CD4-positive, alpha-beta T cell treated with Interleukin-12 subunit alpha and Interleukin-12 subunit beta, for 1 hour (primary cell): ENCODE measurements at regions not wholly inside any gene's neighbourhood (a gene's known extent, or its start where the extent isn't known, plus 50 kb on each side); places are given as distances from the start of the nearest gene placed in this dataset.
"Not testable (repeated sequence)": the region's sequence is repeated elsewhere in the genome, so short reads cannot be mapped to it uniquely, and the experiment has no call there.

ENCODE experiments used
- DNase-seq: peaks from one replicate; pipeline ENCODE4 v3.0.0-alpha.2; 2020

- DNase-seq = no peak
Observed at GRCh38 chr7:94277236-94277635, 117.5 kb upstream of the COL1A2 start.

GRCh38 chr7:94280851-94281250 is 113.8 kb upstream of the COL1A2 start:
- no peak for DNase-seq

DNA sequence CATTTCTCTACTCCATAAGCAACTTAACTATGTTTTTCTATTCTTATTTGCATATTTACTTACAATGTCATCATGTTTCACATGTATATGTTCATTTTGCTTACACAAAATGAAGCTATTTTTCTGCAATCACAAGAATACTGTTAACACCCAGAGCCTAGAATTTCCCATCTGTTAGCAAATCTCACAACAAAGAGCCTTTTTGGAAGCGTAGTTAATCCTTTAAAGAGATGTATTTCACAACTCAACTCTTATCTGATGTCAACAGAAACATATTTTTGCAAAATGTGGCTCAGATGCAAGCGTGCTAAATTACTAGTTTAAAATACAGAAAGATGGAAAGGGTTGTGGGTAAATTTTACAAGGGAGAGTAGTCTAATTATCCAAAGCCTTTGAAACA is 110.6 kb upstream of the COL1A2 start:
- DNase-seq = no peak

DNA sequence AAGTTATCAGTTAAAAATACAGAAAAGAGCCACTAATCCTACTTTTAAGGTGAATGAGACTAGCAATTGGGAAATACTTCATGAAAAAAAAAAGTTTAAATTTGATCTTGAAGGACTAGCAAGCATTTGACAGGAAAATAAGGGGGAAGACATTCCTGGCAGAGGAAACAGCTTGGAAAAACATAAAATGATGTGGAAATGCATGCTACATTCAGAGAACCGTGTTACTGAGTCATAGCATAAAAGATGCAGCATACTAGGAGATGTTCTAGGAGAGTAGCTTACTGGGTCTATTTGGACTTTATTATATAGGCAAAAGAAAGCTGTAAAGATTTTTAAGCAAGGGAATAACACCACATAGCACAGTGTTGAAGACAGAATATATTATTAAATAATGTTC is 108.6 kb upstream of the COL1A2 start:
- no peak for DNase-seq

GRCh38 chr7:94288096-94288495 is 106.6 kb upstream of the COL1A2 start:
- no peak for DNase-seq

- DNase-seq = no peak
Observed at GRCh38 chr7:94289071-94289470, 105.6 kb upstream of the COL1A2 start.

DNA sequence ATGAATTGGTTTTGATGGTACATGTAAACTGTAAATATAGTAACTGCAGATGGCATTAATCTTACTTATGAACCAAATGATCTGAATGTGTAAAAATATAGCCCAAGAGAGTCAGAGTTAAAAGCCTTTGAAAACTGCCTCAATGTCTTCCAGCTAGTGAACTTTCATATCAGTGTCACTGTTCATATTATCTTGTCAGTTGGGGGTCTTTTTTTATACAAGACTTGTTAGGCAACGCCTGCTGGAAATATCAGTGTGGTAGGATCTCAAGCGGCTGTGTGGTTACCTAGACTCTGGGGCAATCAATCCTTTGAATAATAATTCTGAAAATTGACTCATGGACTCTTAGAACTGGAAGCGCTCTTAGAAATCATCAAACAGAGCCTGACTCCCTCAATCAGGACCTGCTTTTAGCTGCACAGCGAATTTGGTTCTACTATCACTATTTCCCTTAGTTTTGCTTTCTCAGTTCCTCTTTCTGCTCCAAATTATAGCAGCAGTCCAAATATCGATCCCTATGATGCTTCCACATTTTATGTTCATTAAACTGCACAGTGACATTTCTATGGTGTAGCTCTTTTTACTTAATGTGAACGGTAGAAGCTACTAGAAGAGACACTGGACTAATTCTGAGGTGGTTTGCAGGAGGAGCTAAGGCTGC is 100.1 kb upstream of the COL1A2 start:
- DNase-seq = no peak

- no peak for DNase-seq
Observed at GRCh38 chr7:94295850-94296249, 98.8 kb upstream of the COL1A2 start.

GRCh38 chr7:94296881-94297280 is 97.8 kb upstream of the COL1A2 start:
- no peak for DNase-seq

- no peak for DNase-seq
Observed at GRCh38 chr7:94297397-94297838, 97.3 kb upstream of the COL1A2 start.

- no peak for DNase-seq
Observed at GRCh38 chr7:94298943-94299342, 95.8 kb upstream of the COL1A2 start.

- no peak for DNase-seq
Observed at GRCh38 chr7:94300176-94300835, 94.4 kb upstream of the COL1A2 start.

DNA sequence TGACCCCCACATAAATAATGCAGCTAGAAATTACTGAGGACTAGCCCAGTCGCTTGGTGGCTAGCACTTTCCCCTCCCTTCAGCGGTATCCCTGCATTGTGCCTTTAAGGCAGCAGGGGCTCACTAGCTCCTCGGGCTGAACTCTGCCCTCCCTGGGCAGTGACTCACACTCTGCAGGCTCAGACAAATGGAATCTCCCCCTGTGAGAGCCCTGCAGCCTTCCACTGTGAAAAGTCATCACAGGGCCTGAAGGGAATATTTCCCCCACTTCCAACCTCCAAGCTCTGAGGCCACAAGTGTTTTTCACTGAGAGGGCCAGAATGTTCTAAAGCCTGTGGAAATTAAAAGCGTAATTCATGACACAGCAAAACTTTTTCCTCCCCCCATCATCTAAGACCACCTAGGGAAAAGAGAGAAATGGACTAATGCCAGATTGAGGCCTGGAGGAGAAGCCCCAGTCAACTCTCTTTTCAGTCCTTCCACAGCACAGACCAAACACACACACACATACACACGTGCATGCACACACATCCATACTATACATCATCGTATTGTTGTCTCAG is 93.6 kb upstream of the COL1A2 start:
- no peak for DNase-seq

GRCh38 chr7:94303118-94303517 is 91.6 kb upstream of the COL1A2 start:
- no peak for DNase-seq

DNA sequence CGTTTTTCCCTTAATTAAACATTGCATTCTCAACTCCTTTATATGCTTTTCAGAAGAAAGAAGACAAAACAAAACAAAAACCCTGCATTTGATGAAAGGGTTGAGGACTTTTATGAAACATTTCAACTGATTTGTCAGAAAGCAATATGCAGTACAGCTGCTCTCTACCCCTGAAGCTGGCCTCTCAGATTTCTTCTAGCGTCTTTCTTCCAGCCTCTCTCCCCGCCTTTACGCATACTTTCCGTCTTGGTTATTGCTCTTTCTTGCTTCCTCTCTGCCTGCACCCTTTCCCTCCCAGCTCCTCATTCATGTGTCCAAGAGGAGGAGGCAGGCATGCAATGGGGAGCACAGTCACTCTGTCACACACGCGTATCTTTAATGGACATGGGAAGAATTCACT is 91.0 kb upstream of the COL1A2 start:
- no peak for DNase-seq

GRCh38 chr7:94304878-94305277 is 89.8 kb upstream of the COL1A2 start:
- DNase-seq = no peak

DNA sequence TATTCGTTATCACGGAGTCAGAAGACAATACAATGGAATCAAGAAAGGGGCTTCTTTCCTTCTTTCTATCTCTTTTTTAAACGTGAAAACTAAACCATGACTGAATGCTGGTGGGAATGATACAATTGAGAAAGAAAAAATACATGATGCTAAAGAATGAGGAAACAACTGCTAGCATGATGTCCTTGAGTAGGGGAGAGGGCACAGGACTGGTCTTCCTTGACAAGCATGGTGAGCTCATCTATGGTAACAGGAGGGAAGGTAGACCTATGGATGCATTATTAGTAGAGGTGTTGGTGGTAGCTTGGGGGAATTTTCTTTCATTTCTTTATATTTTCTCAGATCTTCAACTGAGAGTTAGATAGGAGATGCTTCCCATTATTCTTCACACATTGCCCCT is 88.9 kb upstream of the COL1A2 start:
- no peak for DNase-seq

DNA sequence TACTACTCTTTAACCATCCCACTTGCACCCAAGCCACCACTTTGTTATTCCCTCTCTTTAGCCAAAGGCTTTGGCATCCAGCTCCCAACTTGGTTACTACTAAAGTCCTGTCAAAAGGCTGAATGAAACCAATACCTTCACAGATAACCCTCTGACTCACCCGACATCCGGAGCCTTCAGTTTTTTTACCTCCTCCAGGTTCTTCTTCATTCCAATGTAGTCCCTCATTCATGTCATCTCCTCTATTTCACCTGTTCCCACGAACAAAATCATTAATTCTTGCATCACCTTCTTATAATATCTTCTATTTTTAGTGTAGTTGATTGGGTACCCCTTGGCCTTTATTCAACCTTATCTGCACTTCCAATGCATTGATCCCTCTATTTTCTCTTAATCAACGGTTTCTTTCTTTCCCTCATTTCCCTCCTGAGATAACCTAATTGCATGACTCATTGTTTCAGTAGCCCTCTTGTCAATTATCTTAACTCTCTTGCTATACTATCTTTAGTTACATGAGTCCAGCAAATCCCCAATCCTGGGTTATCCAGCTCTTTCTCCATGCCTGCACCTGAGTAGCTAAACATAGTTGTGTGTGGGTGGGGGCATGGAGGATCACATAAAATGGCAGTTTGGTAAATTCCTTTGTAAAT is 87.2 kb upstream of the COL1A2 start:
- no peak for DNase-seq

GRCh38 chr7:94311515-94311914 is 83.2 kb upstream of the COL1A2 start:
- DNase-seq = no peak

DNA sequence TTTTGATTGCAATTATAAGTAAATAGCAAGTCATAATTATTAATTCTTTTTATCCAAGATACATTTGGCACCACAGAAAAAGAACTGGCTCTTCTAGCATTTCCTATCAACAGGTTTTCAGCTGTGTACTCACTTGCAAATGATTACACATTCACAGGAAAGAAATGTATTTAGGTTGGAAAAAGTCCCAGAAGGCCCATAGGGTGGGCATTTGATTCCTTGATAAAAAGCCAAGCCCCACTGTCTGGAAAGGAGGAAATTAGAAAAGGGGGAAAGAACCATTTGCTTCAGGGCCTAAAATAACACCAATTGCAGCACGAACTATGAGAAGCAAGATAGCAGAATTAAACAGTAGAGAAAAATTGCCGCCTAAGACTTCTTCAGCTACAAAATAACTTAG is 80.8 kb upstream of the COL1A2 start:
- DNase-seq = no peak

DNA sequence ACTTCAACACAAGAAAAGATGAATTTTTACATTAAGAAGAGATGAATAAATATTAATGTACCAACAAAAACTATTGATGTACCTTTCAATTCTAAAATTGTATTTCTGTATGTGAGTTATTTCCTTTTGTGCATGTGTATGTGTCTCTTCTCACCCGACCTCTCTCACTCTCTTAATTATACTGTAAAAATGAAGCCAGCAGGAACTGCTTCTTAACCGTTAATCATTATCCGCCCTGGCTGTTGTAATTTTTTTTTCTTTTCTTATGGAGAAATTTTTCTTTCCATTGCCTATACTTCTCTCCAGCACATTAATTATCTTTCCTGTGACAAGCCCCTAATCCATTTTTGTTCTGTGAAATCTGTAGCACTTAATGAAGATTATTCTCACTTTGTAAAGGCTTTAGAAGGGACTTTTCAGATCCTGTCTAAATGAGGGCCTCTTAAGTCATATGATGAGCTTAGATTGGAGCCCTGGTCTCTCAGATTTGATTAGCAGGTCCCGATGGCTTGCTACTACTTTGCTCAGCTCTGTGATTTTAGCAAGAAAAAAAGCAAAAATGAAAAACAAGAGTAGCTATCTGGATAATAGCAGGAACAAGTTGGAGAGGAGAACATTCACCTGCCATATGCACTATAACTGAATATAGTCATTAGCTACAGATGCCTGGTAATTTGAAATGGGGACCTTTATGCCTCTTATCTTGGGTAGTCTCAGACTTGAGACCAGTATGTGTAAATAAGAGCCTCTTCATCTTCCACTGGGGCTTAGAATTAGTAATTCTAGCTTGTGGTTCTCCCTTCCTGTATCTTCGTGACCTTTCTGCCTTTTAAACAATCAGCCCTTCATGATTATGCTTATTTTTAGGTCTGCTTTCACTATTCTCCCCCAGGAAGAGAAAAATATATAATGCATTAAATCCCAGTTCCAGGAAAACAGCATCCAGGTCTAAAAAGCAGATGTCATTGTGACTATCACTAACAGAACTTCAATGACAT is 80.0 kb upstream of the COL1A2 start:
- DNase-seq = no peak

DNA sequence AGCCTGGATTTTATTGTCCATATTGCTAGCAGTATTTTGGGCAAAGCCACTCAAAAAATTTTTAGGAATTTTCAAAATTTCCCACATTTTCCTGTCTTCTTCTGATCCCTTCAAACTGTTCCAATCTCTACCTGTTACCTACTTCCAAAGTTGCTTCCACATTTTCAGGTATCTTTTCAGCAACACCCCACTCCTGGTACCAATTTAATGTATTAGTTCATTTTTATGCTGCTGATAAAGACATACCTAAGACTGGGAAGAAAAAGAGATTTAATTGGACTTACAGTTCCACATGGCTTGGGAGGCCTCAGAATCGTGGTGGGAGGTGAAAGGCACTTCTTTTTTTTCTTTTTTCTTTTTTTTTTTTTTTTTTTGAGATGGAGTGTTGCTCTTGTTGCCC is 73.6 kb upstream of the COL1A2 start:
- not testable (repeated sequence) for DNase-seq

DNA sequence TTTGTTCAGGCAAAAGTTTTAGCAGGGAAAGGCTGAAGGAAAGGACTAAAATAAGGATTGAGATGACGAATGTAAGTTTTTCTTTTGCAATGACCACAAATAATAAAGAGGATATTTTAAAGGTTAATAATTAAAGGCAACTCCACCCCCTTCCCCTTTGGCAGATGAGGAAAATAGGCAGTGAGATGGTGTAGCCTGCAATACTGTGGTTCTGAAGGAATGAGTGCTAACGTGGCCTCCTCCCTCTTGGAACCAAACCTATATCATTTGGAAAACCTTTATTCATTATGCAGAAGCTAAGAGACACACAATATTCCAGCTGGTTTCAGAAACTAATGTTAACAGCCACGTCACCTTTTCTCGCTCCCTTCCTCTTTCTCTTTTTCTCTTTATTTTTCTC is 70.9 kb upstream of the COL1A2 start:
- no peak for DNase-seq
